ENCODE measurements at regions not wholly inside any gene's neighbourhood (a gene's known extent, or its start where the extent isn't known, plus 50 kb on each side); places are given as distances from the start of the nearest gene placed in this dataset.
"Not testable (repeated sequence)": the region's sequence is repeated elsewhere in the genome, so short reads cannot be mapped to it uniquely, and the experiment has no call there.

DNA sequence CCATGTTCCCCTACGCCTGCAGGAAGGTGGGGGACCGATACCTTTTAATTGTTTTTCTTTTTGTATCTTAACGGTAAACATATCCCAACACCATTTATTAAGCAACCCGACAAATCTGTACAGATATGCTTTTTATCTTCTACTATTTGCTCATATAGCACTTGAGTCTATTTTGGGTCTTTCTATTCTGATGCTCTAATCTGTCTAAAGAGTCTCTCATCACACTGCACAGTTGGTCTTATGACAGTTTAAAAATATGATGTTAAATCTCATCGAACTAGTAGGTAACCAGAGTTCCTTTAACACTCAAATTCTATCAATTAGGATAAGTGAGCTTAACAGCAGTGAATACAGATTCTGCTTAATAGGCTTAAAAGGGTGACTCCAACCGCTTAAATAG lies 111.6 kb downstream of the SOCS6 start:
- DNase-seq: no peak

GRCh38 chr18:70398076-70398475 lies 109.2 kb downstream of the SOCS6 start:
- DNase-seq: no peak

- DNase-seq: no peak
Measured at GRCh38 chr18:70397259-70397925, 108.5 kb downstream of the SOCS6 start.

DNA sequence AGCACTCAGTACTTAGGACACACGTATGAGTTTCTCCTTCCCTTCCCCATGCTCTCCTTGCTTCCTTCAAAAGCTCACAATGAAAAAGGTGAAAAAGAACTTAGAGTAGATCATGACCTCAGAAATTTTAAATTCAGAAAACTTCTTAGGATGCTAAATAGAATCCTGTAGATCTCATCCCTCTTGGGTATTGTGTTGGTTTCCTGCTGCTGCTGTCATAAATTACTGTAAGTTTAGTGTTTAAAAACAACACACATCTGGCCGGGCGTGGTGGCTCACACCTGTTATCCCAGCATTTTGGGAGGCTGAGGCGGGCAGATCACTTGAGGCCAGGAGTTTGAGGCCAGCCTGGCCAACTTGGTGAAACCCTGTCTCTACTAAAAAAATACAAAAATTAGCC lies 106.9 kb downstream of the SOCS6 start:
- DNase-seq: not testable (repeated sequence)

DNA sequence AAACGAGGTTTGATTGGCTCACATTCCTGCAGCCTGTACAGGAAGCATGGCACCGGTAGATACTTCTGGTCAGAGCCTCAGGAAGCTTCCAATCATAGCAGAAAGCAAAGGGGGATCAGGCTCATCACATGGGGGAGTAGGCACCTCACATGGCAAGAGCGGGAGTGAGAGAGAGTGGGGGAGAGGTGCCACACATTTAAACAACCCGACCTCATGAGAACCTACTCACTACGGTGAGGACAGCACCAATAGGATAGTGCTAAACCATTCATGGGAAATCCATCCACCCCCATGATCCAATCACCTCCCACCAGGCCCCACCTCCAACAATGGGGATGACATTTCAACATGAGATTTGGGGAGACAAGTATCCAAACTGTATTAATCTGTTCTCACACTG lies 105.8 kb downstream of the SOCS6 start:
- DNase-seq: no peak

GRCh38 chr18:70390371-70391090 lies 101.7 kb downstream of the SOCS6 start:
- DNase-seq: no peak

DNA sequence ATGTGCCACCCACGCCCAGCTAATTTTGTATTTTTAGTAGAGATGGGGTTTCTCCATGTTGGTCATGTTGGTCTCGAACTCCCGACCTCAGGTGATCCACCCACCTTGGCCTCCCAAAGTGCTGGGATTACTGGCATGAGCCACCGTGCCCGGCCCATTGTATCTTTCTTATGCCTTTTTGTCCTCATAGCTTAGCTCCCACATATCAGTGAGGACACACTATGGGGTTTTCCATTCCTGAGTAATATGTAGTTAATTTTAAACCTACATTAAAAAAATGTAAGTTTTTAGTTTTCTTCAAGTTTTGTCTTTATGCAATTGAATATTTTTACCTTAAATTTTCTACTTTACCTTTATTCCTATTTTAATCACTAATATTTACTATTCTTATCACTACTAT lies 100.2 kb downstream of the SOCS6 start:
- not testable (repeated sequence) for DNase-seq

DNA sequence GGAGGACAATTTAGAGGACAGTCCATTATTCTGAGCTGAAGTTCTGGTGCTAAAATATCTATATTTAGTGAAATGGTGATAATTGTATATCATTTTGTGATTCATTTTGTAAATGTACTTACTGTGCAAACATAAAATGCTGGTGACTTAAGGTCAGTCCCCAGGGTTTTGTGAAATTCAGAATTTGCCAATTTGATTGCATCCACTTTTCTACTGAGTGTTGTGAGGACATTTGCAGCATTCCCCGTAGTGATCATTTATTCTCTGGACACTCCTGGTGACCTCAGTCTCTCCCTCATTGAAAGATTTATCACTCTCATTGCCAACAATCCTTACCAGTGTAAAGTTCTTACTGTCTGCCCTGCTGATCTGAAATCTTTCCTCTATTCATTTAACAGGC lies 98.2 kb downstream of the SOCS6 start:
- no peak for DNase-seq

- DNase-seq: no peak
Measured at GRCh38 chr18:70386582-70386981, 97.7 kb downstream of the SOCS6 start.

DNA sequence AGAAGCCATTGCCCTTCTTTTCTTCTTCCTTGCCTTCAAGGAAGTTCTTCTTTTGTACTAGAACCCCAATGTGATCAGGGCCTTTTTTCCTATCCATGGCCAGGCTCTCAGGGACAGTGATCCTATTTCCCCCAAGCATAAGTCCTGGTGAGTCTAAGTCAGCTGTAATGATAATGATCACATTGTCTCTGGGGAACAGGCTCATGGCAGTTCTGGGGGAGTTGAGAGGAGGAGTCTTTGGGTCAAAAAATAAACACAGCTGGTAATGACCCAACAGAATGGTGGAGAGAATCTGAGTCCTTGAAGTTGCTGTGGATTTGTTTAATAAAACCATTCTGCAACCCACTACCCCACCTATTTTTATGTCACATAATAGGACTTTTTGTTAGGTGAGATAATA lies 96.6 kb downstream of the SOCS6 start:
- no peak for DNase-seq

GRCh38 chr18:70384181-70384790 lies 95.4 kb downstream of the SOCS6 start:
- DNase-seq: peak; percentile 70

DNA sequence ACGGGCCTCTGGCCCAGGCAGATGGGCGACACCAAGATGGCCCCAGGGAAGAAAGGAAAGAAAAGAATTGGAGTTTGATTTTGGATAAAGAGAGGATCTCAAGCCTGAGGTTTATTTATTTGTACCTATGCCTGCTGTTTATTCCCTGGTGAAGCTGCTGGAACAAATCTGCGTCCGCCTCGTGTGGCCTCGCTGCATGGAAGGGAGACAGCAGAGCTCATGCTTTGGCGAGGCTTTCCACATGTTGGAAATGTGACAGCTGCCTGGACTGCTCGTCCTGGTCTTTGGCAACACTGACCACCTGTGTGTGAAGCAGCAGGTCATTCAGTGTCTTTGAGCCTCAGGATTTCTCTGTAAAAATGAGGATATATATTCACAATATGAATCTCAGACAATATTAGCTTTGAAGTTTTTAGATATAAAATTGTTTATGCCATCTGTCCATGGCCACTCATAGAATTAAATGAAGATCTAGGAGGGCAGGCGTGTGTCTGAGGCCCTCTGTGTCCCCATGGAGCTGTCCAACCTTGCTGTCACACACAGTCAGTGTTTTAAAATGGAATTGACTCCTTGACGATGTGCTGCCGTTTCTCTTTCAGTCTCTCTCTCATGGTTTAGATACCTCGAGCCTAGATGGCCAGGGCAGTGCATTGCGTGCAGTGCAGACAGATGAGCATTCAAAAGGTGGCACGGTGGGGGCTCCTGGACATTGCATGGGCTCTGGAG lies 94.3 kb downstream of the SOCS6 start:
- no peak for DNase-seq

DNA sequence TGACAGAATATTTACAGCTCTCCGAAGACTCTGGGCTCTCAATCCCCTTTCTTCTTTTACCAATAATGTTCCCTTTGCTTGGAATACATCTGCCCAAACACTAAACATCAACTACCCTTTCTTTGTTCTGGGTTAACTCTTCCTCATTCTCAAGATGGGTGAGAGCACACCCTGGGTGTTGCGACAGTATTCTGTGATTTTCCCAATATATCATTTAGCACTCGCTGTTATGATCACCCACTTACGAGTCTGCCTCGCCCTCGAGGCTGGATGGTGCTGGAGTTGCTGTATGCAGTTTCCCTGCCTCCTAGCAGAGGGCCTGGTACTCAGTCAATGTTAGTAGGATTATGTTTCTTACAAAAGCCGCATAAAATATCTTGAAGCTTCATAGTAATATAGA lies 93.2 kb downstream of the SOCS6 start:
- DNase-seq: no peak

- DNase-seq: no peak
Measured at GRCh38 chr18:70380915-70381896, 92.4 kb downstream of the SOCS6 start.

All from NCI-H226 (cell line).